ENCODE measurements at regions not wholly inside any gene's neighbourhood (a gene's known extent, or its start where the extent isn't known, plus 50 kb on each side); places are given as distances from the start of the nearest gene placed in this dataset.

DNA sequence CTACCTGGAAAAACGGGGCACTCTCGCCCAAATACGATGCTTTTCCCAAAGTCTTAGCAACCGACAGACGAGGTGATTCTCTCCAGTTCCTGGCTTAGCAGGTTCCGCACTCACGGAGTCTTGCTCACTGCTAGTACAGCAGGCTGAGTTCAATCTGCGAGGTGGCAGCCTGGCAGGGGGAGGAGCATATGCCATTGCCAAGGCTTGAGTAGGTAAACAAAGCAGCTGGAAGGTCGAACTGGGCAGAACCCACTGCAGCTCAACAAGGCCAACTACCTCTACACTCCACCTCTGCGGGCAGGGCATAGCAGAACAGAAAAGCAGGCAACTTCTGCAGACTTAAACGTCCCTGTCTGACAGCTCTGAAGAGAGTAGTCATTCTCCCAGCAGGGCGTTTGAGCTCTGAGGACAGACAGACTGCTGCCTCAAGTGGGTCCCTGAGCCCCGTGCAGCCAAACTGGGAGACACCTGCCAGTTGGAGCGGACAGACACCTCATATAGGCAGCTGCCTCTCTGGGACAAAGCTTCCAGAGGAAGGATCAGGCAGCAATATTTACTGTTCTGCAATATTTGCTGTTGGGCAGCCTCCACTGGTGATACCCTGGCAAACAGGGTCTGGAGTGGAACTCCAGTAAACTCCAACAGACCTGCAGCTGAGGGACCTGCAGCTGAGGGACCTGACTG, 73.4 kb upstream of the CADM2 start:
- no peak for TF ChIP-seq POLR2A (IDR thresholded peaks at IDR 0.05; ENCODE audit: extremely low read depth, insufficient read length)
- TF ChIP-seq, protein P1, sequence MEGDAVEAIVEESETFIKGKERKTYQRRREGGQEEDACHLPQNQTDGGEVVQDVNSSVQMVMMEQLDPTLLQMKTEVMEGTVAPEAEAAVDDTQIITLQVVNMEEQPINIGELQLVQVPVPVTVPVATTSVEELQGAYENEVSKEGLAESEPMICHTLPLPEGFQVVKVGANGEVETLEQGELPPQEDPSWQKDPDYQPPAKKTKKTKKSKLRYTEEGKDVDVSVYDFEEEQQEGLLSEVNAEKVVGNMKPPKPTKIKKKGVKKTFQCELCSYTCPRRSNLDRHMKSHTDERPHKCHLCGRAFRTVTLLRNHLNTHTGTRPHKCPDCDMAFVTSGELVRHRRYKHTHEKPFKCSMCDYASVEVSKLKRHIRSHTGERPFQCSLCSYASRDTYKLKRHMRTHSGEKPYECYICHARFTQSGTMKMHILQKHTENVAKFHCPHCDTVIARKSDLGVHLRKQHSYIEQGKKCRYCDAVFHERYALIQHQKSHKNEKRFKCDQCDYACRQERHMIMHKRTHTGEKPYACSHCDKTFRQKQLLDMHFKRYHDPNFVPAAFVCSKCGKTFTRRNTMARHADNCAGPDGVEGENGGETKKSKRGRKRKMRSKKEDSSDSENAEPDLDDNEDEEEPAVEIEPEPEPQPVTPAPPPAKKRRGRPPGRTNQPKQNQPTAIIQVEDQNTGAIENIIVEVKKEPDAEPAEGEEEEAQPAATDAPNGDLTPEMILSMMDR (IDR thresholded peaks at IDR 0.05; ENCODE audit: low read depth, low read length): no peak

Measured in NB4 (cell line).